ENCODE measurements at regions not wholly inside any gene's neighbourhood (a gene's known extent, or its start where the extent isn't known, plus 50 kb on each side); places are given as distances from the start of the nearest gene placed in this dataset.
A peak's percentile ranks its signal among the peaks of the same experiment; 100 is the strongest.
"Not testable (repeated sequence)": the region's sequence is repeated elsewhere in the genome, so short reads cannot be mapped to it uniquely, and the experiment has no call there.

- DNase-seq (ENCODE audit: low spot score): no peak
Observed at GRCh38 chr2:38483776-38484501, 106.9 kb upstream of the ATL2 start.

- not testable (repeated sequence) for DNase-seq (ENCODE audit: low spot score)
Observed at GRCh38 chr2:38482710-38483109, 105.6 kb upstream of the ATL2 start.

GRCh38 chr2:38480617-38481016, 103.5 kb upstream of the ATL2 start:
- DNase-seq (ENCODE audit: low spot score): no peak

DNA sequence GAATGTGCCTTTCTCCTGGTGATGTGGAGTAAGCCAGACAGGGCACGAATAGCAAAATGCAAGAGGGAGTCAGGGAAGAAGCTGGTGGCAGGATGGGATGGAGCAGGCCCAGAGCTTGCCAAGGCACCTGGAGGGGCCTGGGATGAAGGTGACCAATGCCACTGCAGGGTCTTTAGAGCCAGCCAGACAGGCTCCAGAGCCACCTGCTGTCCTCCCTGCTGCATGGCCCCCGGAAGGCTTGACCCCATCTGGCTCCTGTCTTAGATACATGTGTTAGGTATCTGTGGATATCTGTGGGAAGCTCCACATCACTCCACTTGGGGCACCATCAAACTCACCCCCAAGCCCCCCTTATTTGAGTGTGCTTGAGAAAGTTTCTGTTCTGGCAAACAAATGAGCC, 99.9 kb upstream of the ATL2 start:
- no peak for DNase-seq (ENCODE audit: low spot score)

DNA sequence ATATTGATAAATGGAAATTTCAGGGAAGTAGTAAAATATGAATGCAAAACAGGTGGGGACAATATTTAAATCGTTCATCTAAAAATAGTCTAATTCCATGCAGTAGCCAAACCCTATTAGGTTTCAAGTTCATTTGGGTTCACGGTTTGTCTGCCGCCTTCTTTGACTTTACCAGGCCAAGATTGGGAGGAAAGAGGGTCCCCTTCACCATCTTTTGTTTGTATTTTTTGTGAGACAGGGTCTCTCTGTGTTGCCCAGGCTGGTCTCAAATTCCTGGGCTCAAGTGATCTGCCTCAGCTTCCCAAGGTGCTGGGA, 98.5 kb upstream of the ATL2 start:
- no peak for DNase-seq (ENCODE audit: low spot score)

- no peak for DNase-seq (ENCODE audit: low spot score)
Observed at GRCh38 chr2:38474715-38475566, 97.9 kb upstream of the ATL2 start.

- DNase-seq (ENCODE audit: low spot score): no peak
Observed at GRCh38 chr2:38474021-38474456, 97.0 kb upstream of the ATL2 start.

DNA sequence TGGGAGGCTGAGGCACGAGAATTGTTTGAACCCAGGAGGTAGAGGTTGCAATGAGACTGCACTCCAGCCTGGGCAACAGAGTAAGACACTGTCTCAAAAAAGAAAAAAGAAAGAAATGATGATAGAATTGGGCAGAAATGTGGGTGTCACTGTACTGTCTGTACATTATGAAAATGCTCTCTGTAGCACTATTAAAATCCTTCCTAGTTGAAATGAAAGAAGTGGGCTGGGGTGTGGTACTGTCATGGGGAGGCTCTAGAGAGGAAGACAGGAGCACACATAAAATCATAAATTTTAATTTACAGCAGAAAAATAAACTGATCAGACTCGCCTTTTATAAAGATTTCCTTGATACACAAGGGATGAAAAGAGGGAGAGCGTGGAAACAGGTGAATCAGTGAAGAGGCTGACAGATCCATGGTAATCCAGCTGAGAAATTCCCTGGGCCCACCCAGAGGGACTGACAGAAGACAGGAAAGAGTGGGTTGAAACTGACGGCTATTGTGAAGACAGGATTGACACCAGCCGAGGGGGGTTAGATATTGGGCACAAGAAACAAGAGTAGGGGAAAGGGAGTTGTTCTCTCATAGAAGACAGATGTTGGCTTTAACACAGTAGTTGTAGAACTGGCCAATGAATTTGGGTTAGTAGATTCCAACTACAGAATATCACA, 96.4 kb upstream of the ATL2 start:
- no peak for DNase-seq (ENCODE audit: low spot score)

GRCh38 chr2:38470115-38470514, 93.0 kb upstream of the ATL2 start:
- DNase-seq (ENCODE audit: low spot score): no peak

- DNase-seq (ENCODE audit: low spot score): no peak
Observed at GRCh38 chr2:38467768-38468455, 90.8 kb upstream of the ATL2 start.

GRCh38 chr2:38466876-38467767, 90.0 kb upstream of the ATL2 start:
- DNase-seq (ENCODE audit: low spot score): no peak

- no peak for DNase-seq (ENCODE audit: low spot score)
Observed at GRCh38 chr2:38466409-38466808, 89.3 kb upstream of the ATL2 start.

GRCh38 chr2:38465789-38466127, 88.7 kb upstream of the ATL2 start:
- DNase-seq (ENCODE audit: low spot score): peak; percentile 43

DNA sequence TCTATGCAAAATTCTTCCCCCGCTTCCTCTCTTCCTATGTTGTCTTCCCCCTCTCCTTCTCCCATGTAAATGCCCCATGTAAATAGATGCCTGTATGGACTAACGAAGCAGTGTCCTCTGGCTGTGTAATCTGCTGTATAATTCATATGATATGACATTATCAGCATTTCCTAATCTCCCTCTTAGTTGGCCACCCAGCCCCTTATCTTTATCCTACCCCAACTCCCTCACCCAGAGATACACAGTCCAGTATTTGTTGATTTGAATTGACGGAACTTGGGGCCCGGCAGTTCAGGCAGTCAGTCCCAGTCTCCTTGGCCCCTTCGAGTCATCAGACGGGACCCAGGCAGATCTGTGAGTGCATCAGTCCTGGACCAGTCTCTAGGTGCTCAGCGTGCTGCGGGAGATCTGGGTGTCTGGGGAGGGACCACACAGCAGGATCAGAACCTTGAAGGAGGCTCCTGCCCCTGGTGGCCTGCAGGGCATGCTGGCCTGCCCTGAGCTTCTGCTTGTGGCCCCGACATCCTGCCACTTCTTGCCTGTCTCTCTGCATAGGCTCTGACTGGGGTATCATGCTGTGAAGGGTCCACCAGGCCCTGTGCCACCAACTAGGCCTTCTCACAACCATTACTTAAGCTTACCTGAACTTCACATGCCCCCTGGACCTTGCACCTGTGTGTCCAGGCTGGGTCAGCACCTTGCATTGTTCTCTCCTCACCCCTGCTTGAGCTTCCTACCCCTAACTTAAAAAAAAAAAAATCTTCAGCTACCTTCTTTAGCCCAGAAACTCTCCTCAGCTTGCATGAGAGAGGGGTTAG, 88.1 kb upstream of the ATL2 start:
- DNase-seq (ENCODE audit: low spot score): no peak

DNA sequence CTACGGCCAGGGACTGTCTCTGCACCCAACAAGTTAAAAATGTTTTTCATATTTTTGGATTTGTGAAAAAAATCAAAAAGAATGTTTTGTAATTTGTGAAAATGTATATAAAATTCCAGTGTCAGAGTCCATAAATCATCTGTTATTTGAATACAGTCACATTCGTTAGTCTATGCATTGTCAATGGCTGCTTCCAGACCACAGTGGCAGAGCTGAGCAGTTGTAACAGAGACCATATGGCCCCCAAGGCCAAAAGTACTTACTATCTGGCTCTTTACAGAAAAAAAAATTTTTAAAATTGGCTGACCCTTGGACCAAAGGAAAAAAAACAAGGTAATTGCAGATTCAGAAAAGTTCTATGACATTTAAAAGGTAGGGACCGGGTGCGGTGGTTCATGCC, 86.7 kb upstream of the ATL2 start:
- DNase-seq (ENCODE audit: low spot score): no peak

GRCh38 chr2:38462121-38462661, 85.1 kb upstream of the ATL2 start:
- DNase-seq (ENCODE audit: low spot score): no peak

- DNase-seq (ENCODE audit: low spot score): no peak
Observed at GRCh38 chr2:38461470-38461869, 84.4 kb upstream of the ATL2 start.

- DNase-seq (ENCODE audit: low spot score): no peak
Observed at GRCh38 chr2:38460313-38460712, 83.2 kb upstream of the ATL2 start.

- no peak for DNase-seq (ENCODE audit: low spot score)
Observed at GRCh38 chr2:38454081-38454480, 77.0 kb upstream of the ATL2 start.

DNA sequence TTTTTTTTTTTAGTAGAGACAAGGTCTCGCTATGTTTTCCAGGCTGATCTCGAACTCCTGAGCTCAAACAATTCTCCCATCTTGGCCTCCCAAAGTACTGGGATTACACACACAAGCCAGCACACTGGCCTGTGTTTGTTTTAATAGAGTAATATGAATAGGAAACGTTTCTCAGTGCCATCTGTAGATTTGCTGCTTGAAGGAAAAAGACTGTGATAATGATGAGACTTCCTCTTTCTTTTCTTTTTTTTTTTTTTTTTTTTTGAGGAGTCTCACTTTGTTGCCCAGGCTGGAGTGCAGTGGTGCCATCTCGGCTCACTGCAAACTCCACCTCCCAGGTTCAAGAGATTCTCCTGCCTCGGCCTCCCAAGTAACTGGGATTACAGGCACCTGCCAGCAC, 74.7 kb upstream of the ATL2 start:
- DNase-seq (ENCODE audit: low spot score): not testable (repeated sequence)
